H9 (cell line): ENCODE measurements at regions not wholly inside any gene's neighbourhood (a gene's known extent, or its start where the extent isn't known, plus 50 kb on each side); places are given as distances from the start of the nearest gene placed in this dataset.
"Not testable (repeated sequence)": the region's sequence is repeated elsewhere in the genome, so short reads cannot be mapped to it uniquely, and the experiment has no call there.

Experiments used
- DNase-seq: peaks from one replicate; pipeline ENCODE4 v3.0.0-alpha.2; 2017
- H2AFZ ChIP-seq: one replicate; pipeline ENCODE4 v1.6.1; 2013; ENCODE audit warnings: mild to moderate bottlenecking, low read length, control low read depth, moderate library complexity
- H2AK5ac ChIP-seq: 2 replicates; pipeline ENCODE4 v1.6.1; 2013; ENCODE audit warnings: low read length, control low read depth, mixed read lengths; ENCODE audit not compliant: insufficient read length
- H2BK120ac ChIP-seq: one replicate; pipeline ENCODE4 v1.6.1; 2013; ENCODE audit warnings: low read depth, mild to moderate bottlenecking, low read length, control low read depth, inconsistent platforms; ENCODE audit not compliant: poor library complexity, severe bottlenecking
- H2BK12ac ChIP-seq: 2 replicates; pipeline ENCODE4 v1.6.1; 2013; ENCODE audit warnings: low read length, control low read depth, mixed read lengths, low read depth; ENCODE audit not compliant: insufficient read length
- H2BK15ac ChIP-seq: 2 replicates; pipeline ENCODE4 v1.6.1; 2013; ENCODE audit warnings: low read depth, low read length, control low read depth
- H2BK20ac ChIP-seq: one replicate; pipeline ENCODE4 v1.6.1; 2013; ENCODE audit warnings: low read depth, mild to moderate bottlenecking, low read length, control low read depth, inconsistent platforms; ENCODE audit not compliant: poor library complexity, severe bottlenecking
- H2BK5ac ChIP-seq: 2 replicates; pipeline ENCODE4 v1.6.1; 2013; ENCODE audit warnings: low read length, control low read depth, mixed read lengths; ENCODE audit not compliant: insufficient read length
- H3K14ac ChIP-seq: 2 replicates; pipeline ENCODE4 v1.6.1; 2013; ENCODE audit warnings: low read length, control low read depth; ENCODE audit not compliant: insufficient read depth
- H3K18ac ChIP-seq: 2 replicates; pipeline ENCODE4 v1.6.1; 2013; ENCODE audit warnings: low read depth, mild to moderate bottlenecking, mixed read lengths, low read length, control low read depth; ENCODE audit not compliant: insufficient read length
- H3K23ac ChIP-seq: 2 replicates; pipeline ENCODE4 v1.6.1; 2013; ENCODE audit warnings: low read length, control low read depth, mixed read lengths, low read depth; ENCODE audit not compliant: insufficient read length
- H3K23me2 ChIP-seq: 2 replicates; pipeline ENCODE4 v1.6.1; 2013; ENCODE audit warnings: low read depth, mild to moderate bottlenecking, mixed read lengths, low read length, control low read depth; ENCODE audit not compliant: insufficient read length, poor library complexity, severe bottlenecking
- H3K27ac ChIP-seq: 2 replicates; pipeline ENCODE4 v1.5.1; 2013; ENCODE audit warnings: low read length, control low read depth, mixed read lengths, low read depth; ENCODE audit not compliant: insufficient read length
- H3K27me3 ChIP-seq: 2 replicates; pipeline ENCODE4 v1.6.1; 2013; ENCODE audit warnings: low read length, control low read depth, inconsistent platforms; ENCODE audit not compliant: insufficient read depth
- H3K4ac ChIP-seq: 2 replicates; pipeline ENCODE4 v1.6.1; 2013; ENCODE audit warnings: low read depth, mild to moderate bottlenecking, control low read depth, inconsistent platforms, low read length, moderate library complexity
- H3K4me1 ChIP-seq: 2 replicates; pipeline ENCODE4 v1.6.1; 2013; ENCODE audit warnings: low read length, control low read depth, inconsistent platforms; ENCODE audit not compliant: insufficient read depth
- H3K4me2 ChIP-seq: 2 replicates; pipeline ENCODE4 v1.6.1; 2013; ENCODE audit warnings: low read length, control low read depth, mixed read lengths; ENCODE audit not compliant: insufficient read length, insufficient read depth
- H3K56ac ChIP-seq: 2 replicates; pipeline ENCODE4 v1.6.1; 2013; ENCODE audit warnings: low read depth, mild to moderate bottlenecking, mixed read lengths, low read length, control low read depth; ENCODE audit not compliant: insufficient read length
- H3K79me1 ChIP-seq: 2 replicates; pipeline ENCODE4 v1.6.1; 2013; ENCODE audit warnings: low read depth, mild to moderate bottlenecking, moderate library complexity, low read length, control low read depth, inconsistent platforms; ENCODE audit not compliant: insufficient read depth, poor library complexity, severe bottlenecking
- H3K79me2 ChIP-seq: 2 replicates; pipeline ENCODE4 v1.6.1; 2013; ENCODE audit warnings: low read length, control low read depth, inconsistent platforms; ENCODE audit not compliant: insufficient read depth
- H3K9ac ChIP-seq: 2 replicates; pipeline ENCODE4 v1.6.1; 2013; ENCODE audit warnings: low read length, control low read depth, mixed read lengths; ENCODE audit not compliant: insufficient read length; ENCODE audit errors: extremely low read depth
- H3K9me3 ChIP-seq: one replicate; pipeline ENCODE4 v1.6.1; 2013; ENCODE audit warnings: low read depth, low read length, inconsistent platforms; ENCODE audit not compliant: control insufficient read depth
- H3T11ph ChIP-seq: one replicate; pipeline ENCODE4 v1.6.1; 2013; ENCODE audit warnings: mild to moderate bottlenecking, low read length, control low read depth, inconsistent platforms
- H4K20me1 ChIP-seq: one replicate; pipeline ENCODE4 v1.6.1; 2013; ENCODE audit not compliant: control insufficient read depth, insufficient read length, insufficient read depth
- H4K5ac ChIP-seq: 2 replicates; pipeline ENCODE4 v1.6.1; 2013; ENCODE audit warnings: low read depth, mild to moderate bottlenecking, mixed read lengths, low read length, control low read depth; ENCODE audit not compliant: insufficient read length
- H4K8ac ChIP-seq: replicated peaks from 2 replicates; pipeline ENCODE4 v1.6.1; 2013; ENCODE audit warnings: low read length, control low read depth, mixed read lengths, low read depth; ENCODE audit not compliant: insufficient read length
- H4K91ac ChIP-seq: 2 replicates; pipeline ENCODE4 v1.6.1; 2013; ENCODE audit warnings: low read depth, mild to moderate bottlenecking, moderate library complexity, mixed read lengths, low read length, control low read depth; ENCODE audit not compliant: insufficient read length
- H3K27ac Mint-ChIP-seq, 3 experiments: 2 replicates in 2 of 3; 3 replicates in 1 of 3; pipeline ENCODE4 v1.8.0; 2020 to 2021; ENCODE audit warnings: mixed read lengths in 3 of 3, mild to moderate bottlenecking in 1 of 3, moderate library complexity in 1 of 3
- H3K27me3 Mint-ChIP-seq: 2 replicates; pipeline ENCODE4 v1.8.0; 2021; ENCODE audit warnings: low read depth, mild to moderate bottlenecking, moderate library complexity, mixed read lengths
- H3K36me3 Mint-ChIP-seq, 3 experiments: 2 replicates in 2 of 3; 3 replicates in 1 of 3; pipeline ENCODE4 v1.8.0; 2020 to 2021; ENCODE audit warnings: low read depth in 3 of 3, mixed read lengths in 3 of 3; ENCODE audit not compliant: insufficient read depth in 1 of 3
- H3K4me1 Mint-ChIP-seq, 2 experiments: 2 replicates each; pipeline ENCODE4 v1.8.0; 2020; ENCODE audit warnings: mixed read lengths in 2 of 2
- H3K4me3 Mint-ChIP-seq, 2 experiments: 2 replicates in 1 of 2; 3 replicates in 1 of 2; pipeline ENCODE4 v1.8.0; 2020 to 2021; ENCODE audit warnings: mild to moderate bottlenecking in 2 of 2, mixed read lengths in 2 of 2, moderate library complexity in 1 of 2
- H3K9me3 Mint-ChIP-seq, 2 experiments: 2 replicates in 1 of 2; 3 replicates in 1 of 2; pipeline ENCODE4 v1.8.0; 2020; ENCODE audit warnings: mild to moderate bottlenecking in 2 of 2, mixed read lengths in 2 of 2, moderate library complexity in 1 of 2
- WGBS: extraction: QIAGEN DNeasy Blood & Tissue Kit; methylation state at CpG from one replicate; pipeline ENCODE4 v1.1.7; 2013; ENCODE audit warnings: missing lambda C conversion rate, low lambda C conversion rate, mixed read lengths; ENCODE audit not compliant: insufficient read length; ENCODE audit errors: extremely low coverage; 5-methylcytosine and 5-hydroxymethylcytosine counted together

- not testable (repeated sequence) for H2BK12ac ChIP-seq, H3K23ac ChIP-seq, H3K27ac Mint-ChIP-seq, H3K4me1 ChIP-seq, H2AFZ ChIP-seq, H3K9ac ChIP-seq, H3K36me3 Mint-ChIP-seq, H4K5ac ChIP-seq, H3K4ac ChIP-seq, H2BK15ac ChIP-seq, H4K91ac ChIP-seq, H2AK5ac ChIP-seq, H3K4me2 ChIP-seq, H3K9me3 Mint-ChIP-seq, H3K79me1 ChIP-seq, H3K14ac ChIP-seq, H3K56ac ChIP-seq, H4K20me1 ChIP-seq, H2BK5ac ChIP-seq, H4K8ac ChIP-seq, H3K79me2 ChIP-seq, H3K4me3 Mint-ChIP-seq, H3K9me3 ChIP-seq, H2BK120ac ChIP-seq, H3K27ac ChIP-seq, H3K27me3 ChIP-seq, H2BK20ac ChIP-seq, H3K4me1 Mint-ChIP-seq, DNase-seq, H3K18ac ChIP-seq, H3K23me2 ChIP-seq, H3T11ph ChIP-seq, H3K27me3 Mint-ChIP-seq
- no CpG with 5 or more reads among the region's 6 CpGs for WGBS
Observed at GRCh38 chr9:38892539-38893232, 172.8 kb upstream of the FAM240B start.

DNA sequence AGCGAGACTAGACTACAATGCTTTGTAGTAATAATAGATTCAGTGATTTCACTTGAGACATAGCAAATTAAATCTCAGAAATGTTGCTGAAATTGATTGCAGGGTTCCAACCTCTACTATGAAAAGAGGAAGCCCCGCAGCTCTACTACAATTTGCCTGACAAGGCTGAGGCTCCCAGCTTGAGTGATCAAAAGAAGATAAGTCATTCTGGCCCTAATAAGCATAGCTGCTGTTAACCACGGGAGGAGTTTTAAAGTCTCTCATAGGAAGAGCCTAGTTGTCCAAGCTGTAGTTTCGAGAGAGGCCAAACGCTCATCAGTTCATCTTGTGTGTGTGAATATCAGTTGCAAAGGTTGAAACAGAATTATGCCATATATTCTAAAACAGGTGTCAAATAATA, 166.1 kb upstream of the FAM240B start:
- WGBS: no CpG with 5 or more reads among the region's 5 CpGs

More for the DNA sequence above, 166.1 kb upstream of the FAM240B start:
- not testable (repeated sequence) for H3K9ac ChIP-seq, H4K91ac ChIP-seq, H3K4me1 Mint-ChIP-seq, H3K18ac ChIP-seq, H3K4ac ChIP-seq, H3K4me1 ChIP-seq, H3K36me3 Mint-ChIP-seq, H3K4me2 ChIP-seq, H3K14ac ChIP-seq, H4K20me1 ChIP-seq, H3K23me2 ChIP-seq, H3K27me3 Mint-ChIP-seq, H3K9me3 Mint-ChIP-seq, H2AFZ ChIP-seq, H3K4me3 Mint-ChIP-seq, H3K79me2 ChIP-seq, H2BK15ac ChIP-seq, H2BK120ac ChIP-seq, H2BK12ac ChIP-seq, H3K9me3 ChIP-seq, H3K27ac ChIP-seq, H3K27me3 ChIP-seq, DNase-seq, H2BK20ac ChIP-seq, H3K23ac ChIP-seq, H3T11ph ChIP-seq, H4K8ac ChIP-seq, H4K5ac ChIP-seq, H3K79me1 ChIP-seq, H2BK5ac ChIP-seq, H3K56ac ChIP-seq, H3K27ac Mint-ChIP-seq, H2AK5ac ChIP-seq
